Mucosa of stomach (tissue), 1 donor: ENCODE measurements at regions not wholly inside any gene's neighbourhood (a gene's known extent, or its start where the extent isn't known, plus 50 kb on each side); places are given as distances from the start of the nearest gene placed in this dataset.

Experiments
- H3K27me3 ChIP-seq: one replicate; pipeline ENCODE4 v1.7.0; 2013; ENCODE audit warnings: mild to moderate bottlenecking, low read length; ENCODE audit not compliant: control insufficient read depth, insufficient read depth
- H3K36me3 ChIP-seq: one replicate; pipeline ENCODE4 v1.7.0; 2013; ENCODE audit warnings: low read length; ENCODE audit not compliant: control insufficient read depth, insufficient read depth
- H3K4me1 ChIP-seq: one replicate; pipeline ENCODE4 v1.7.0; 2013; ENCODE audit warnings: mild to moderate bottlenecking, low read length; ENCODE audit not compliant: control insufficient read depth, insufficient read depth
- H3K4me3 ChIP-seq: one replicate; pipeline ENCODE4 v1.7.0; 2013; ENCODE audit warnings: low read length
- H3K9ac ChIP-seq: one replicate; pipeline ENCODE4 v1.7.0; 2013; ENCODE audit warnings: mild to moderate bottlenecking, low read length, moderate library complexity
- H3K9me3 ChIP-seq: one replicate; pipeline ENCODE4 v1.7.0; 2013; ENCODE audit warnings: mild to moderate bottlenecking, low read length, moderate library complexity; ENCODE audit not compliant: control insufficient read depth
- donor health status: Pancreatic carcinoma.

- Histone ChIP-seq H3K27me3 (no peaks in the 10 kb centered on the region), H3K4me1 (peaks cover 4% of the 10 kb centered on the region), H3K9ac (no peak overlapping the region), H3K4me3 (no peak overlapping the region), H3K9me3 (no peaks in the 10 kb centered on the region), H3K36me3 (no peaks in the 10 kb centered on the region)
These were observed 158.7 kb upstream of the ATP6AP2 start for GRCh38 chrX:40422021-40422420.

GRCh38 chrX:40420899-40421729 is 159.7 kb upstream of the ATP6AP2 start:
- no peaks in the 10 kb centered on the region for H3K9me3 ChIP-seq
- H3K4me1 ChIP-seq = peaks cover 4% of the 10 kb centered on the region
- no peaks in the 10 kb centered on the region for H3K36me3 ChIP-seq
- H3K9ac ChIP-seq = no peak overlapping the region
- no peak overlapping the region for H3K4me3 ChIP-seq
- no peaks in the 10 kb centered on the region for H3K27me3 ChIP-seq

GRCh38 chrX:40418813-40419195 is 162.0 kb upstream of the ATP6AP2 start:
- peaks cover 4% of the 10 kb centered on the region for H3K4me1 ChIP-seq
- H3K9me3 ChIP-seq = no peaks in the 10 kb centered on the region
- H3K4me3 ChIP-seq = no peak overlapping the region
- H3K36me3 ChIP-seq = no peaks in the 10 kb centered on the region
- no peak overlapping the region for H3K9ac ChIP-seq
- H3K27me3 ChIP-seq = no peaks in the 10 kb centered on the region

- no peaks in the 10 kb centered on the region for H3K9me3 ChIP-seq
- no peak overlapping the region for H3K4me3 ChIP-seq
- peaks cover 4% of the 10 kb centered on the region for H3K4me1 ChIP-seq
These were observed 162.5 kb upstream of the ATP6AP2 start for GRCh38 chrX:40418146-40418812.

GRCh38 chrX:40415675-40416074 is 165.1 kb upstream of the ATP6AP2 start:
- Histone ChIP-seq H3K4me3 (no peak overlapping the region), H3K9ac (no peak overlapping the region), H3K27me3 (no peaks in the 10 kb centered on the region), H3K9me3 (no peaks in the 10 kb centered on the region), H3K4me1 (peaks cover 4% of the 10 kb centered on the region), H3K36me3 (no peaks in the 10 kb centered on the region)

More at GRCh38 chrX:40418146-40418812, 162.5 kb upstream of the ATP6AP2 start:
- H3K36me3 ChIP-seq = no peaks in the 10 kb centered on the region
- no peaks in the 10 kb centered on the region for H3K27me3 ChIP-seq
- H3K9ac ChIP-seq = no peak overlapping the region

- Histone ChIP-seq H3K4me1 (peaks cover 4% of the 10 kb centered on the region), H3K27me3 (no peaks in the 10 kb centered on the region), H3K9ac (no peak overlapping the region), H3K9me3 (no peaks in the 10 kb centered on the region), H3K36me3 (no peaks in the 10 kb centered on the region), H3K4me3 (no peak overlapping the region)
These were observed 166.4 kb upstream of the ATP6AP2 start for GRCh38 chrX:40414335-40414734.

GRCh38 chrX:40411340-40412111 is 169.2 kb upstream of the ATP6AP2 start:
- Histone ChIP-seq H3K9me3 (no peaks in the 10 kb centered on the region), H3K36me3 (no peaks in the 10 kb centered on the region), H3K4me3 (no peak overlapping the region), H3K9ac (no peak overlapping the region), H3K27me3 (no peaks in the 10 kb centered on the region), H3K4me1 (no peaks in the 10 kb centered on the region)

GRCh38 chrX:40410859-40411258 is 169.9 kb upstream of the ATP6AP2 start:
- H3K4me3 ChIP-seq = no peak overlapping the region
- H3K9ac ChIP-seq = no peak overlapping the region
- H3K27me3 ChIP-seq = no peaks in the 10 kb centered on the region
- H3K9me3 ChIP-seq = no peaks in the 10 kb centered on the region
- H3K4me1 ChIP-seq = no peaks in the 10 kb centered on the region
- no peaks in the 10 kb centered on the region for H3K36me3 ChIP-seq

- no peak overlapping the region for H3K9ac ChIP-seq
- no peaks in the 10 kb centered on the region for H3K36me3 ChIP-seq
- no peak overlapping the region for H3K4me3 ChIP-seq
- H3K27me3 ChIP-seq = no peaks in the 10 kb centered on the region
- no peaks in the 10 kb centered on the region for H3K9me3 ChIP-seq
- peaks cover 8% of the 10 kb centered on the region for H3K4me1 ChIP-seq
These were observed 174.4 kb upstream of the ATP6AP2 start for GRCh38 chrX:40406330-40406859.

- Histone ChIP-seq H3K4me3 (no peak overlapping the region), H3K9me3 (no peaks in the 10 kb centered on the region), H3K36me3 (no peaks in the 10 kb centered on the region), H3K27me3 (no peaks in the 10 kb centered on the region), H3K9ac (no peak overlapping the region), H3K4me1 (peaks cover 8% of the 10 kb centered on the region)
These were observed 175.4 kb upstream of the ATP6AP2 start for GRCh38 chrX:40405399-40405798.

- Histone ChIP-seq H3K36me3 (no peaks in the 10 kb centered on the region), H3K4me3 (no peak overlapping the region), H3K4me1 (peaks cover 8% of the 10 kb centered on the region), H3K9ac (no peak overlapping the region), H3K27me3 (no peaks in the 10 kb centered on the region), H3K9me3 (no peaks in the 10 kb centered on the region)
These were observed 177.0 kb upstream of the ATP6AP2 start for GRCh38 chrX:40403757-40404156.
